ENCODE measurements at regions not wholly inside any gene's neighbourhood (a gene's known extent, or its start where the extent isn't known, plus 50 kb on each side); places are given as distances from the start of the nearest gene placed in this dataset.
A peak's percentile ranks its signal among the peaks of the same experiment; 100 is the strongest.

GRCh38 chr7:80082213-80082612 is 52.4 kb upstream of the GNAI1 start:
- TF ChIP-seq, protein P1, sequence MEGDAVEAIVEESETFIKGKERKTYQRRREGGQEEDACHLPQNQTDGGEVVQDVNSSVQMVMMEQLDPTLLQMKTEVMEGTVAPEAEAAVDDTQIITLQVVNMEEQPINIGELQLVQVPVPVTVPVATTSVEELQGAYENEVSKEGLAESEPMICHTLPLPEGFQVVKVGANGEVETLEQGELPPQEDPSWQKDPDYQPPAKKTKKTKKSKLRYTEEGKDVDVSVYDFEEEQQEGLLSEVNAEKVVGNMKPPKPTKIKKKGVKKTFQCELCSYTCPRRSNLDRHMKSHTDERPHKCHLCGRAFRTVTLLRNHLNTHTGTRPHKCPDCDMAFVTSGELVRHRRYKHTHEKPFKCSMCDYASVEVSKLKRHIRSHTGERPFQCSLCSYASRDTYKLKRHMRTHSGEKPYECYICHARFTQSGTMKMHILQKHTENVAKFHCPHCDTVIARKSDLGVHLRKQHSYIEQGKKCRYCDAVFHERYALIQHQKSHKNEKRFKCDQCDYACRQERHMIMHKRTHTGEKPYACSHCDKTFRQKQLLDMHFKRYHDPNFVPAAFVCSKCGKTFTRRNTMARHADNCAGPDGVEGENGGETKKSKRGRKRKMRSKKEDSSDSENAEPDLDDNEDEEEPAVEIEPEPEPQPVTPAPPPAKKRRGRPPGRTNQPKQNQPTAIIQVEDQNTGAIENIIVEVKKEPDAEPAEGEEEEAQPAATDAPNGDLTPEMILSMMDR (IDR thresholded peaks at IDR 0.05; ENCODE audit: low read depth, low read length): no peak
- no peak for DNase-seq (ENCODE audit: low read depth in 1 of 2, low spot score in 1 of 2)
- Histone ChIP-seq H3K36me3 (no peaks in the 10 kb centered on the region), H3K9me3 (ENCODE audit: low read depth) (no peaks in the 10 kb centered on the region), H3K4me3 (no peak overlapping the region), H3K27me3 (no peaks in the 10 kb centered on the region), H3K27ac (no peak overlapping the region), H3K4me1 (ENCODE audit: low read depth) (no peaks in the 10 kb centered on the region)

- no peaks in the 10 kb centered on the region for H3K27me3 ChIP-seq
- H3K4me1 ChIP-seq (ENCODE audit: low read depth): no peaks in the 10 kb centered on the region
- H3K27ac ChIP-seq: no peak overlapping the region
- no peaks in the 10 kb centered on the region for H3K36me3 ChIP-seq
- no peak overlapping the region for H3K4me3 ChIP-seq
- DNase-seq (ENCODE audit: low read depth in 1 of 2, low spot score in 1 of 2): no peak
- no peaks in the 10 kb centered on the region for H3K9me3 ChIP-seq (ENCODE audit: low read depth)
- TF ChIP-seq, protein P1 (IDR thresholded peaks at IDR 0.05; ENCODE audit: low read depth, low read length): no peak
These were observed 55.7 kb upstream of the GNAI1 start for GRCh38 chr7:80078886-80079285.

- Histone ChIP-seq H3K4me1 (ENCODE audit: low read depth) (no peaks in the 10 kb centered on the region), H3K36me3 (no peaks in the 10 kb centered on the region), H3K27ac (no peak overlapping the region), H3K9me3 (ENCODE audit: low read depth) (no peaks in the 10 kb centered on the region), H3K4me3 (no peak overlapping the region), H3K27me3 (no peaks in the 10 kb centered on the region)
- peak in 1 of 2 donors; percentile 46 for DNase-seq (ENCODE audit: low read depth in 1 of 2, low spot score in 1 of 2)
- TF ChIP-seq, protein P1 (IDR thresholded peaks at IDR 0.05; ENCODE audit: low read depth, low read length): no peak
These were observed 56.4 kb upstream of the GNAI1 start for GRCh38 chr7:80078159-80078731.

- Histone ChIP-seq H3K27ac (no peak overlapping the region), H3K4me3 (no peak overlapping the region)
These were observed 64.2 kb upstream of the GNAI1 start for GRCh38 chr7:80070391-80070790.

DNA sequence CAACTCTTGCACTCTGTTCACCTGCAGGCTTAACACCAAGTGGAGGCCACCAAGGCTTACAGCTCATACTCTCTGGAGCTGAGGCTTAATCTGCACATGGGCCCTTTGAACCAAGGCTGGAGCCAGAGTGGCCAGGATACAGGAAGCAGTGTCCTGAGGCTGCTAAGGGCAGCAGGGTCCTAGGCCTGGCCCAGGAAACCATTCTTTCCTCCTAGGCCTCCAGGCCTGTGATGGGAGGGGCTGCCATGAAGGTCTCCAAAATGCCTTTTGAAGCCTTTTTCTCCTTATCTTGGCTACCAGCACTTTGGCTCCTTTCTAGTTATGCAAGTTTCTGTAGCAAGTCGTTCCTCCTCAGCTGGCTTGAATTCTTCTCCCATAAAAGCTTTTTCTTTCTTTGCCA is 68.0 kb upstream of the GNAI1 start:
- Histone ChIP-seq H3K4me3 (no peak overlapping the region), H3K4me1 (ENCODE audit: low read depth) (no peaks in the 10 kb centered on the region), H3K9me3 (ENCODE audit: low read depth) (no peaks in the 10 kb centered on the region), H3K27me3 (no peaks in the 10 kb centered on the region), H3K36me3 (no peaks in the 10 kb centered on the region), H3K27ac (no peak overlapping the region)
- DNase-seq (ENCODE audit: low read depth in 1 of 2, low spot score in 1 of 2): no peak
- TF ChIP-seq, protein P1 (IDR thresholded peaks at IDR 0.05; ENCODE audit: low read depth, low read length): no peak

More at GRCh38 chr7:80070391-80070790, 64.2 kb upstream of the GNAI1 start:
- Histone ChIP-seq H3K27me3 (no peaks in the 10 kb centered on the region), H3K4me1 (ENCODE audit: low read depth) (no peaks in the 10 kb centered on the region), H3K36me3 (no peaks in the 10 kb centered on the region), H3K9me3 (ENCODE audit: low read depth) (no peaks in the 10 kb centered on the region)
- peak in 1 of 2 donors; percentile 61 for DNase-seq (ENCODE audit: low read depth in 1 of 2, low spot score in 1 of 2)
- TF ChIP-seq, protein P1 (IDR thresholded peaks at IDR 0.05; ENCODE audit: low read depth, low read length): no peak

Measured in cardiac muscle cell (in vitro differentiated cells and primary cell).